T47D (cell line): ENCODE measurements at regions not wholly inside any gene's neighbourhood (a gene's known extent, or its start where the extent isn't known, plus 50 kb on each side); places are given as distances from the start of the nearest gene placed in this dataset.

ENCODE experiments used
- DNase-seq, 2 experiments: peaks; one replicate each; pipeline versions ENCODE4 v3.0.0 to v3.0.0-alpha.2; 2011 to 2012; ENCODE audit warnings: low read depth in 1 of 2, low spot score in 1 of 2
- JUND ChIP-seq: IDR thresholded peaks from 2 replicates; pipeline ENCODE4 v1.6.1; 2012; ENCODE audit warnings: low read depth
- in situ Hi-C: cut with HindIII; loops from 2 replicates; pipeline ENCODE4 v1.10.0; 2016; ENCODE audit warnings: low sequenced_read_pairs, low pct_unique_long_range_greater_than_20kb

DNA sequence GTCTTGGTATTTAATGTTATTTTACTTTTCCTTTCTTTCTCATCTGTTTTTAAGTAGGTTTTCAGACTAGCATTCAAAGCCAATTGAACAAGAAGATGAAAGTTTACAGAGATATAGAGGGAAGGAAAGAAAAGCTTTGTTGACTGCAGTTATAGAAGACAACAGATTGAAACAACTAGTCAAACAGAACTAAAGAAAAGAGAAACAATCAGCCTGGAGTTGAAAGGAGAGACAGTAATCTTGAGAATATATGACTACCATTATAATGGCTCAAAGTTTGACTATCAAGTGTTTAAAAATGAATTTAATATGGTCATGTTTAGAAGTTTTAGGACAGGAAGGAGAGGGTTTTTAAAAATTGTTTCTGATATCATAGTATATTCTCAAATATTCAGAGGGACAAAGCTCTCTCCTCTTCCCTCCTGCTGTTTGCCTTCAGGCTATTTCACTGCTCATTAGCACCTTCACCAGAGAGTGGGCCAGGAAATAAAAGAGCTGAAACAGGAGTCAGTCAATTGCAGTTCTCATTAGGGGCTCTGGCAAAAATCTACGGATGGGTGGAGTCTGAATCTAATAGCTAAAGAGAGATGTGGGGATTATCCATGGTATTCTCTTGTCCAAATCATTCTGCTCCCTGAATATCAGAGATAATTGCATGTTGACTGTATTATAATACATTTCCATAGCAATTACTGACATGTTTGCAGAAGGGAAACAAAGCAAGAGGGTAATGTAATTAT lies 577.8 kb downstream of the BRINP3 start:
- peak in 1 of 2 experiments; percentile 5 for DNase-seq
- no peak for TF ChIP-seq JUND
- in situ Hi-C loops: no loop called here

DNA sequence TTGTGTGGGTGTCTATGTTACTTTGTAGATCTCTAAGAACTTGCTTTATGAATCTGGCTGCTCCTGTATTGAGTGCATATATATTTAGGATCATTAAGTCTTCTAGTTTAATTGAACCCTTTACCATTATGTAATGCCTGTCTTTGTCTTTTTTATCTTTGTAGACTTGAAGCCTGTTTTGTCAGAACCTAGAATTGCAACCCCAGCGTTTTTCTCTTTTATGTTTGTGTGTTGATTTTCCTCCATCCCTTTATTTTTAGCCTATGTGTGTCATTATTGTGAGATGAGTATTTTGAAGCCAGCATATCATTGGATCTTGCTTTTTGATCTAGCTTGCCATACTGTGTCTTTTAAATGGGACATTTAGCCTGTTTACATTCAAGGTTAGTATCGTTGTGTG lies 573.2 kb downstream of the BRINP3 start:
- no peak for TF ChIP-seq JUND
- in situ Hi-C loops: no loop called here
- DNase-seq: no peak

DNA sequence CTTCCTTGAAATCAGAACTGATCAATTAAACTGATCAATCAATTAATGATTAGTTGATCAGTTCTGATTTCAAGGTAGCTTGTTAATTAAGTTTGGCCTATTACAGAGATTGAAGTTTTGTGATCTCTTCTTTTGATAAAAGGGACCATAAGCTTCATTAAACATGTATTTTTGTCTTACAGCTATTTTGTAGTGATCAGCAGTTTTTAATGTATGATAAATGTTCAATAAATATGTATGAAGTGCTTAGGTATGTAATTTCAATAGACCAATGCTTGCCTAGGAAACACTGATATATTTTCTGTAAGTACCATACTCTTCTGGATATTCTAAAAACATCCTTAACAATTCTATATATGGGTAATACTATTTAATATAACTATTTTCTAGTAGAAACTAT lies 569.6 kb downstream of the BRINP3 start:
- in situ Hi-C loops: no loop called here
- no peak for DNase-seq
- no peak for TF ChIP-seq JUND

DNA sequence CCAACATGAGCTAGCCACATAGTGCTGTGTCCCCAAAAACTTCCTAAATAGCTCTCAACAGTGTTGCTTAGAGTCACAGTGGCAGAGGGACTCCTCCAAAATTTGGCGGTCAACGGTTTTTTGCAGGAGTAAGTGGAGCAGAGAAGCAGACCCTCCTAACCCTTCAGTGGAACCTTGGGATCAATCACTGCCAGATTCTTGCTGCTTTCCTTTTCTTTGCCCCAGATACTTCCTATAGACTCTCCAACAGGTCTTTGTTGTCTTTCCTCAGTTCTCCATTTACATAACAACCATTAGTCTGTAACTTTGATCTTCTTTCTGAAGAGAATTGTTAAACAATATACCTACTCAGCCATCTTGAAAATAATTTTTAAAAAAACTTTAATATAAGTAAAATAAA lies 556.1 kb downstream of the BRINP3 start:
- in situ Hi-C loops: no loop called here
- TF ChIP-seq JUND: no peak
- DNase-seq: no peak

GRCh38 chr1:189927641-189928040 lies 550.0 kb downstream of the BRINP3 start:
- no peak for TF ChIP-seq JUND
- no peak for DNase-seq
- in situ Hi-C loops: no loop called here

- in situ Hi-C loops: no loop called here
- no peak for TF ChIP-seq JUND
- DNase-seq: peak in 1 of 2 experiments; percentile 65
These were observed 548.1 kb downstream of the BRINP3 start for GRCh38 chr1:189929501-189930099.

- no peak for DNase-seq
- TF ChIP-seq JUND: no peak
- in situ Hi-C loops: no loop called here
These were observed 540.8 kb downstream of the BRINP3 start for GRCh38 chr1:189936861-189937260.

GRCh38 chr1:189939967-189940366 lies 537.7 kb downstream of the BRINP3 start:
- no peak for TF ChIP-seq JUND
- in situ Hi-C loops: no loop called here
- no peak for DNase-seq

DNA sequence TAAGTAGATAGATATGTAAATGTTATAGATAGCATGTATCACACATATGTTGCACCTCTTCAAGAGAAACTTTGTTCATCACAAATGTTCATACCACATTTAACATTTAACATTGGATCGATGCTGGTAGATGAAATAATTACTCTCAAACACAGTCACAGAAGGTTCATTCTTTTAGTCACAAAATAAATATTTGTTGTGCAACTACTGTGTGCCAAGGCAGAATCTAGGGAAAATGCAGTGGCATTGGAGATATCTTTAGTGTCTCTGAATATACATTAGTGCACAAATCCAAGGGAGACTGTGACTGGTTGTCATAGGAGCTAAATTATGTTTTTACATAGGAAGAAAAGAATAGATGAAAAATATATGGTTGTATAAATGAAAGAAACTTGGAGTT lies 535.7 kb downstream of the BRINP3 start:
- no peak for TF ChIP-seq JUND
- in situ Hi-C loops: no loop called here
- no peak for DNase-seq

GRCh38 chr1:189958756-189959155 lies 518.9 kb downstream of the BRINP3 start:
- DNase-seq: no peak
- in situ Hi-C loops: no loop called here
- TF ChIP-seq JUND: no peak

GRCh38 chr1:189960769-189961168 lies 516.9 kb downstream of the BRINP3 start:
- no peak for TF ChIP-seq JUND
- in situ Hi-C loops: no loop called here

GRCh38 chr1:189962181-189962580 lies 515.5 kb downstream of the BRINP3 start:
- no peak for DNase-seq
- in situ Hi-C loops: no loop called here
- TF ChIP-seq JUND: no peak

More at GRCh38 chr1:189960769-189961168, 516.9 kb downstream of the BRINP3 start:
- no peak for DNase-seq

DNA sequence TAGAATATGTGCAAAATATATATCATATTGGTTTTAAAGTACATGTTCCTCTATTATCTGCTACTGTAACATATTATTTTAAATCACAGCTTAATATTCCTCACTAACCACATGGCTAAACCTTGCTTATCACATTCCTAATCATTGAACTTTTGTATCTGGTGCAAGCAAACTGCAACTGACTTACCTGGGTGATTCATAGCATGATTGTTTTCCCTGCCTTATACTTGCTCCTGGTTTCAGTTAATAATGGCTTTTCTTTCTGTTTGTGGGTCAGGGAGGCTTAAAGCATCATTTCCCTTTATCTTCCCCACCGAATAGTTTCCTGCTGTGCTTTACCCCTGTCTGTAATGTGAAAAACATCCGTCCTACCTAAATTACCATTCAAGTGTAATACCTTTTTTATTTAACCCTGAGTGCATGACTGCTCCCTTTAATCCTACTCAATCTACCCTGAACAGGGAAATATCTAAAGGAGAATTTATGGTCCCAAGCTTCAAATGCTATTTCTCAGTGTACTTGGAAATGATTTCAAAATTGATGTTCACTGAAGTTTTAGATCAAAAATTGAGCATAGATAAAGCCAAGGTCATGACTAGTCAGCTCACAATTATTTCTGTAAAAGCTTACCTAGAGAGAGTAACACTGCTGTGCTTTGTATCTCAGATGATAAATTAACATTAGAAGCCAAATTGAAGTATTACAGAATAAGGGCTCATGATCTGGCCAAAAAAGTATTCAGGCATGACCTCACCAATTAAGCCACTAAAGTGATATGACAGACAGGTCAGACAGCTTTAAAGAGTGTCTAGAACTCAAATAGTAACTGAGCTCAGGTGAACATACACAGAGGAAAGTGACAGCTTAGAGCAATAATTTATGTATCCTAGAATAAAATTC lies 507.1 kb downstream of the BRINP3 start:
- in situ Hi-C loops: no loop called here
- TF ChIP-seq JUND: no peak
- DNase-seq: peak in 1 of 2 experiments; percentile 21
